ENCODE measurements at regions not wholly inside any gene's neighbourhood (a gene's known extent, or its start where the extent isn't known, plus 50 kb on each side); places are given as distances from the start of the nearest gene placed in this dataset.

GRCh38 chr11:135022454-135022853 lies 610.4 kb upstream of the B3GAT1 start:
- Histone ChIP-seq H3K27ac (ENCODE audit: extremely low read depth, low read depth, low read length) (no peak overlapping the region), H3K9me3 (replicated peaks; ENCODE audit: control insufficient read depth, insufficient read depth, low read depth, low read length) (no peaks in the 10 kb centered on the region), H3K4me1 (replicated peaks in 1 of 2; ENCODE audit: control insufficient read depth in 2 of 2, insufficient read depth in 2 of 2, low read length in 2 of 2) (no peaks in the 10 kb centered on the region), H3K27me3 (ENCODE audit: control insufficient read depth in 2 of 2, insufficient read depth in 2 of 2, low read length in 2 of 2) (no peaks in the 10 kb centered on the region; a peak in 1 of 5 replicates), H3K36me3 (ENCODE audit: control insufficient read depth, insufficient read depth, low read length) (no peaks in the 10 kb centered on the region), H3K4me2 (ENCODE audit: insufficient read depth, low read length) (no peak overlapping the region), H3K9me1 (ENCODE audit: control insufficient read depth, insufficient read depth, low read length) (no peaks in the 10 kb centered on the region), H3K79me2 (ENCODE audit: control insufficient read depth, insufficient read depth, low read length) (no peaks in the 10 kb centered on the region), H2AFZ (ENCODE audit: low read depth, low read length) (no peak overlapping the region), H3K4me3 (no peak overlapping the region), H3K9ac (ENCODE audit: insufficient read depth in 1 of 2, low read depth in 2 of 2, low read length in 2 of 2) (no peak overlapping the region), H4K20me1 (replicated peaks; ENCODE audit: control insufficient read depth, insufficient read depth, low read length) (no peaks in the 10 kb centered on the region; the same call in 1 of the 2 replicates)
- intact Hi-C loops (cut with micrococcal nuclease): no loop called here
- FAIRE-seq (no peak), ATAC-seq (no peak), DNase-seq (ENCODE audit: extremely low read depth in 1 of 4, low spot score in 3 of 4) (no peak)
- 0% methylated on average over 4 of the region's 4 CpGs for WGBS (ENCODE audit: insufficient coverage, low coverage, missing lambda C conversion rate)
- POLR2A ChIA-PET: no interaction called here
- BruUV-seq (replicated peaks): no TSS peak
- CTCF ChIA-PET (ENCODE audit: low intra/inter-chr PET ratio): no interaction called here
- in situ Hi-C loops (cut with MboI): no loop called here
- TF ChIP-seq KLF10 (CRISPR knock-in tag; IDR thresholded peaks at IDR 0.05) (no peak), OTX1 (CRISPR knock-in tag; IDR thresholded peaks at IDR 0.05) (no peak), ELK1 (CRISPR knock-in tag; IDR thresholded peaks at IDR 0.05) (no peak), FOXP4 (CRISPR knock-in tag; IDR thresholded peaks at IDR 0.05; ENCODE audit: borderline replicate concordance) (no peak), ZNF41 (CRISPR knock-in tag; conservative IDR thresholded peaks at IDR 0.05) (no peak), HDAC1 (IDR thresholded peaks at IDR 0.05) (no peak), STAT6 (CRISPR knock-in tag; IDR thresholded peaks at IDR 0.05) (no peak), ESRRB (CRISPR knock-in tag; IDR thresholded peaks at IDR 0.05; ENCODE audit: borderline replicate concordance) (no peak)
